HCT116 (cell line): ENCODE measurements at regions not wholly inside any gene's neighbourhood (a gene's known extent, or its start where the extent isn't known, plus 50 kb on each side); places are given as distances from the start of the nearest gene placed in this dataset.

Experiments used
- ATAC-seq: fragments of 200-7000 bp; cut with Tn5 transposase; 2 replicates; pipeline ENCODE4 v1.9.1; 2020; ENCODE audit warnings: mild to moderate bottlenecking, moderate library complexity
- BruUV-seq: library from RNA; stranded (reverse); fragments of 400-500 nt; replicated peaks from 2 replicates; lab custom pipeline; 2021; lab: Mats Ljungman, UMichigan
- CTCF ChIA-PET: fragments of 300-600 bp; sonication (Branson Sonifier 250); formaldehyde crosslinking; loops from one replicate; lab custom pipeline; 2021; ENCODE audit warnings: antibody characterized with exemption; lab: Charles Lee
- POLR2A ChIA-PET: fragments of 300-600, 350-600 bp; sonication (Branson Sonifier 250); formaldehyde crosslinking; loops from one replicate; lab custom pipeline; 2021; ENCODE audit warnings: antibody characterized with exemption; lab: Charles Lee
- RAD21 ChIA-PET, 2 experiments: fragments of 300-600 bp; sonication (Branson Sonifier 250); formaldehyde crosslinking; loops; one replicate each; lab custom pipeline; 2023; ENCODE audit warnings: low total read pairs in 2 of 2; ENCODE audit not compliant: uncharacterized antibody in 2 of 2, unreplicated experiment in 2 of 2, low non-redundant PET in 1 of 2; lab: Charles Lee
- DNase-seq: peaks from one replicate; pipeline ENCODE4 v3.0.0-alpha.2; 2010; ENCODE audit warnings: low read depth, low spot score
- H2AFZ ChIP-seq: fragments of 200-600 bp; shearing (Covaris generic), sonication (generic); 2 replicates; pipeline ENCODE4 v1.6.1; 2017; ENCODE audit warnings: low read depth, mixed run types, mixed read lengths, antibody characterized with exemption, low read length; ENCODE audit not compliant: poor library complexity, severe bottlenecking
- H3K27ac ChIP-seq: 2 replicates; pipeline ENCODE4 v1.5.1; 2012; ENCODE audit warnings: low read depth, low read length
- H3K27me3 ChIP-seq: fragments of 200-600 bp; sonication (generic); 2 replicates; pipeline ENCODE4 v1.6.1; 2016; ENCODE audit warnings: mixed run types, low read length, mixed read lengths; ENCODE audit not compliant: insufficient read depth
- H3K36me3 ChIP-seq, 2 experiments: fragments of 200-500 bp in 1 of 2; fragments of 200-600 bp in 1 of 2; sonication (Bioruptor generic) in 1 of 2; sonication (generic) in 1 of 2; 2 replicates each; pipeline versions ENCODE4 v1.5.1 to v1.6.1; 2014 to 2016; ENCODE audit warnings: low read length in 2 of 2, inconsistent platforms in 1 of 2, mixed read lengths in 1 of 2, mixed run types in 1 of 2; ENCODE audit not compliant: insufficient read depth in 2 of 2, control insufficient read depth in 1 of 2
- H3K4me1 ChIP-seq, 2 experiments: fragments of 200-600 bp in 1 of 2; sonication (generic) in 1 of 2; 2 replicates each; pipeline versions ENCODE4 v1.5.1 to v1.6.1; 2012 to 2017; ENCODE audit warnings: low read length in 2 of 2, inconsistent platforms in 1 of 2, mild to moderate bottlenecking in 1 of 2, mixed read lengths in 1 of 2, mixed run types in 1 of 2, moderate library complexity in 1 of 2; ENCODE audit not compliant: insufficient read depth in 2 of 2, control insufficient read depth in 1 of 2
- H3K4me2 ChIP-seq: fragments of 200-600 bp; sonication (generic); 2 replicates; pipeline ENCODE4 v1.6.1; 2017; ENCODE audit warnings: mixed run types, low read length, mixed read lengths
- H3K4me3 ChIP-seq, 2 experiments: fragments of 200-600 bp in 1 of 2; sonication (generic) in 1 of 2; replicated peaks in 1 of 2; 2 replicates each; pipeline ENCODE4 v1.5.1; 2011 to 2016; ENCODE audit warnings: low read length in 2 of 2, control low read depth in 1 of 2, low read depth in 1 of 2, mild to moderate bottlenecking in 1 of 2, mixed read lengths in 1 of 2, mixed run types in 1 of 2
- H3K79me2 ChIP-seq: fragments of 200-600 bp; sonication (generic); 2 replicates; pipeline ENCODE4 v1.6.1; 2017; ENCODE audit warnings: mild to moderate bottlenecking, mixed run types, low read length, moderate library complexity, mixed read lengths; ENCODE audit not compliant: insufficient read depth
- H3K9ac ChIP-seq: fragments of 200-600 bp; sonication (generic); 2 replicates; pipeline ENCODE4 v1.6.1; 2016; ENCODE audit warnings: low read length, mixed read lengths
- H3K9me2 ChIP-seq: fragments of 200-600 bp; sonication (generic), shearing (Covaris generic); 2 replicates; pipeline ENCODE4 v1.6.1; 2017; ENCODE audit warnings: mixed run types, mild to moderate bottlenecking, moderate library complexity; ENCODE audit not compliant: insufficient read depth
- H3K9me3 ChIP-seq, 2 experiments: fragments of 200-500 bp in 1 of 2; fragments of 200-600 bp in 1 of 2; sonication (Bioruptor generic) in 1 of 2; sonication (generic) in 1 of 2; 2 replicates each; pipeline ENCODE4 v1.6.1; 2014 to 2017; ENCODE audit warnings: low read length in 2 of 2, mixed read lengths in 2 of 2, inconsistent platforms in 1 of 2, low read depth in 1 of 2, mild to moderate bottlenecking in 1 of 2, mixed run types in 1 of 2, moderate library complexity in 1 of 2; ENCODE audit not compliant: control insufficient read depth in 1 of 2, insufficient read depth in 1 of 2
- H4K20me1 ChIP-seq: fragments of 200-600 bp; sonication (generic), shearing (Covaris generic); 2 replicates; pipeline ENCODE4 v1.6.1; 2017; ENCODE audit warnings: mixed run types, mild to moderate bottlenecking, moderate library complexity; ENCODE audit not compliant: insufficient read depth
- ATF3 ChIP-seq: IDR thresholded peaks from 2 replicates; pipeline ENCODE4 v1.6.1; 2012
- CBX3 ChIP-seq: IDR thresholded peaks from 2 replicates; pipeline ENCODE4 v1.6.1; 2012; ENCODE audit warnings: low read depth
- ELF1 ChIP-seq: IDR thresholded peaks from 2 replicates; pipeline ENCODE4 v1.6.1; 2012; ENCODE audit warnings: low read depth, borderline replicate concordance
- EZH2 ChIP-seq: fragments of 200-600 bp; sonication (generic); IDR thresholded peaks from 2 replicates; pipeline ENCODE4 v1.6.1; 2017; ENCODE audit warnings: antibody characterized with exemption, mixed run types
- JUND ChIP-seq: IDR thresholded peaks from 2 replicates; pipeline ENCODE4 v1.6.1; 2012
- POLR2AphosphoS5 ChIP-seq: IDR thresholded peaks from 2 replicates; pipeline ENCODE4 v1.6.1; 2011; ENCODE audit warnings: mild to moderate bottlenecking, low read depth, low read length, moderate library complexity
- REST ChIP-seq: IDR thresholded peaks from 2 replicates; pipeline ENCODE4 v1.6.1; 2012; ENCODE audit warnings: low read depth
- SIN3A ChIP-seq: IDR thresholded peaks from 2 replicates; pipeline ENCODE4 v1.6.1; 2012; ENCODE audit warnings: low read depth
- SP1 ChIP-seq: IDR thresholded peaks from 2 replicates; pipeline ENCODE4 v1.6.1; 2012; ENCODE audit warnings: low read depth
- TCF7L2 ChIP-seq: IDR thresholded peaks from 2 replicates; pipeline ENCODE4 v1.7.0; 2011; ENCODE audit warnings: borderline replicate concordance, inconsistent platforms; ENCODE audit not compliant: insufficient read depth, insufficient read length; ENCODE audit errors: extremely low read depth
- YY1 ChIP-seq: IDR thresholded peaks from 2 replicates; pipeline ENCODE4 v1.6.1; 2011; ENCODE audit warnings: low read length, low read depth, moderate library complexity, mild to moderate bottlenecking; ENCODE audit not compliant: insufficient replicate concordance; ENCODE audit errors: extremely low read depth
- ZBTB33 ChIP-seq: IDR thresholded peaks from 2 replicates; pipeline ENCODE4 v1.6.1; 2011; ENCODE audit warnings: mild to moderate bottlenecking, low read length, moderate library complexity; ENCODE audit not compliant: insufficient replicate concordance; ENCODE audit errors: extremely low read depth
- ZFX ChIP-seq: fragments of 450-650 bp; IDR thresholded peaks from 2 replicates; pipeline ENCODE4 v1.6.1; 2017
- intact Hi-C: fragments of 100-400 bp; cut with micrococcal nuclease; formaldehyde crosslinking; loops from 2 replicates; pipeline ENCODE4 v1.10.0; 2022

GRCh38 chr16:85177448-85177846 is 65.2 kb upstream of the CIBAR2 start:
- no TSS peak for BruUV-seq
- Histone ChIP-seq H3K27ac (no peak overlapping the region), H3K4me1 (peaks cover 28% of the 10 kb centered on the region in 2 experiments), H3K79me2 (peaks cover 85% of the 10 kb centered on the region), H3K9me3 (no peaks in the 10 kb centered on the region), H3K9me2 (no peaks in the 10 kb centered on the region), H3K9ac (no peak overlapping the region), H3K27me3 (no peaks in the 10 kb centered on the region), H4K20me1 (no peaks in the 10 kb centered on the region; the same call in 1 of the 2 replicates), H2AFZ (no peak overlapping the region), H3K4me2 (no peak overlapping the region), H3K4me3 (no peak overlapping the region), H3K36me3 (peaks cover 0 to 1% of the 10 kb centered on the region in 2 experiments; a peak in 1 of 4 replicates)
- RAD21 ChIA-PET = no interaction called here
- CTCF ChIA-PET = no interaction called here
- intact Hi-C loops = no loop called here
- no peak for DNase-seq
- ATAC-seq = no peak
- TF ChIP-seq POLR2AphosphoS5 = no peak
- POLR2A ChIA-PET = no interaction called here

- H3K9me2 ChIP-seq = no peaks in the 10 kb centered on the region
- peaks cover 21 to 22% of the 10 kb centered on the region in 2 experiments for H3K4me1 ChIP-seq
- no TSS peak for BruUV-seq
- POLR2A ChIA-PET = no interaction called here
- H4K20me1 ChIP-seq = no peaks in the 10 kb centered on the region; the same call in 1 of the 2 replicates
- no peaks in the 10 kb centered on the region for H3K9me3 ChIP-seq
- no peak overlapping the region for H3K4me3 ChIP-seq
- H3K4me2 ChIP-seq = no peak overlapping the region
- H2AFZ ChIP-seq = no peak overlapping the region
- CTCF ChIA-PET = no interaction called here
- H3K36me3 ChIP-seq = peaks cover 0 to 8% of the 10 kb centered on the region in 2 experiments; a peak in 1 of 4 replicates
- no peaks in the 10 kb centered on the region for H3K27me3 ChIP-seq
- DNase-seq (no peak), ATAC-seq (no peak)
- intact Hi-C loops = no loop called here
- peaks cover 83% of the 10 kb centered on the region for H3K79me2 ChIP-seq
- H3K9ac ChIP-seq = no peak overlapping the region
- RAD21 ChIA-PET = no interaction called here
- no peak overlapping the region for H3K27ac ChIP-seq
- TF ChIP-seq EZH2 (no peak), ATF3 (no peak), ZBTB33 (no peak), SP1 (no peak), JUND (no peak), TCF7L2 (no peak), YY1 (no peak), REST (no peak), CBX3 (no peak), SIN3A (no peak), ELF1 (no peak), ZFX (no peak)
Observed at GRCh38 chr16:85178006-85178591, 65.8 kb upstream of the CIBAR2 start.
